ENCODE measurements at regions not wholly inside any gene's neighbourhood (a gene's known extent, or its start where the extent isn't known, plus 50 kb on each side); places are given as distances from the start of the nearest gene placed in this dataset.

DNA sequence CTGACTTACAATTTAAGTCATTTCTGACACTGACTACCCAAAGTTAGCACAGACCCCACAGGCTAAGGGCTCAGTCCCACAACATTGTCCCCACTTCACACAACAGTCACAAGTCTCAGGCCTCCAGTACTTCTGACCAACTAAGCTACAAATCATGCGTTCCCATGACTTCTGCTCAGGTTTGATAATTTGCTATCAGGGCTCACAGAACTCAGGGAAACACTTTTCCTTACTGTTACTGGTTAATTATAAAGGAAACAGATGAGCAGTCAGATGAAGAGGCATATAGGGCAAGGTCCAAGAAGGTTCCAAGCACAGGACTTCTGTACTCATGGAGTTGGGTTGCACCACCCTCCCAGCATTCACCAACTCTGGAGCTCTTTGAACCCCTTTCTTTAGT, 151.2 kb upstream of the TNR start:
- DNase-seq: no peak

DNA sequence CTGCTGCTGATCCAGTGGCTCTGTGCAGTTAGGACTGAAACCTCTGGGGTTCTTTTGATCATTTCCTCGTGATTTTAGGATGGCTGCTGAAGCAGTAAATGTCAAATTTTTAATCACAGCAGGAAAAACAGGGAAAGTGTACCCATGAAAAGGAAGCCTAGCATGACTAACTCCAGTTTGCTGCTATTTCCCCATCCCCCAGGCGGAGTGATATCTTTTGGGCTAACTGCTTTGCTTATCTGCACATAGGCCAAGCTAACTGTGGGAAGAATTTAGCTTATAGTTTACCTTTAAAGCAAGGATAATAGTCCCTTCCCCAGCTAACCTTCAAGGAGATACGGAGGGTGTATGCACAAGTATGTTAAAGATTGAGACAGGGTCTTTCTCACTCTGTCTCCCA, 149.8 kb upstream of the TNR start:
- DNase-seq: no peak

DNA sequence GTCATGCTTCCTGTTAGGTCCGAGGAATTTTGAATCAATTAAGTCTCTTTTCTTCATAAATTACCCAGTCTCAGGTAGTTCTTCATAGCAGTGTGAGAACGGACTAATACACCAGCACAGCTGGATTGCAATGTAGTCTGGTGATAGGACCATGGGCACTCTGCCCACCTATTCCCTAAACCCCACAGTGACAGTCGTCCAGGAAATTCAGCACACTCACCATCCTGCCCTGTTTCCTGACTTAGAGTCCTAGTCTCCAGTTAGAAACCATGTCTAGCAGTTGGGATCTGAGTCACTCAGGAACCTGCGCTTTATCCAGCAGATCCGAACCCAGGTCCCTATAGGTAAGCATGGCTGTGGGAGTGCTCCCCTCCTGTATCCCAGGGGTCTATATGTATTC, 149.3 kb upstream of the TNR start:
- no peak for DNase-seq

GRCh38 chr1:175891783-175892309, 148.5 kb upstream of the TNR start:
- no peak for DNase-seq

- DNase-seq: no peak
Measured at GRCh38 chr1:175890958-175891357, 147.6 kb upstream of the TNR start.

GRCh38 chr1:175889848-175890247, 146.5 kb upstream of the TNR start:
- no peak for DNase-seq

DNA sequence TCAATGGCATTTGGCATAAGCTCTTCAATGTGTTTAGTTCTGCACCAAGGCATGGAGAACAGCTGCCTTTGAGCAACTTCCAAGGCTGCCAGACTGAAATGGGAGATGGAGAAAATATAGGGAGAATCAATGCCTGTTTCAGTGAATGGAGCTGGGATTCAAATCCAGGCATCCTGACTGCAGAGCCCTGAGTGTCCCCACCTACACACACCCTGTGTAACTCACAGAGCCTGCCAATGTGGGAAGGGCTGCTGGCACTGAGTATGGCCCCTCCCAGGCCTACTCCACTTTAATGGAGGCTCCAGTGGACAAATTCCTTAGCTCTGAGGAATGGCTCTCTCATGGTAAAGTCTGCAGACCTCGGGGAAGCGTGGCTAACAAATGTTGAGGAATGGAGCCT, 145.6 kb upstream of the TNR start:
- no peak for DNase-seq

DNA sequence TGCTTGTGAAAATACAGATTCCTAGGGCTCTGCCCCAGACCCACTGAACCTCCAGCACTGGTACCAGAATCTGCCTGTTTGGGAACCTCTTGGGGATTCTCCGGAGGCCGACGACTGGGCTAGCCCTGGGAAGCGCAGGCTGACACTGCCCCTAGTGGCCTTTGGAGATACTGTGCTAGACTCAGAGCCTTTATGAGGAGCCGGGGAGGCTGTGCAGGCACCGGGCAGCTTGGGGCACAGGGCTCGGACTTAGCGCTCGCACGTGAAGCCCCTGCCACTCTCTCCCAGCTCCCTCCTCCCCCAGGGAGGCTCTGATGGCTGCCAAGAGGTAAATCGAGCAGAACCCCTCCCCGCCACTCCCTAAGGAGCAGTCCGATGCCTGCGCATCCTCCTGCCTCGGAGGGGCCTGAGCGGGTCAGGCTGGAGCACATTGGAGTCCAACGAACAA, 144.6 kb upstream of the TNR start:
- DNase-seq: peak; percentile 64

- no peak for DNase-seq
Measured at GRCh38 chr1:175887521-175887920, 144.1 kb upstream of the TNR start.

DNA sequence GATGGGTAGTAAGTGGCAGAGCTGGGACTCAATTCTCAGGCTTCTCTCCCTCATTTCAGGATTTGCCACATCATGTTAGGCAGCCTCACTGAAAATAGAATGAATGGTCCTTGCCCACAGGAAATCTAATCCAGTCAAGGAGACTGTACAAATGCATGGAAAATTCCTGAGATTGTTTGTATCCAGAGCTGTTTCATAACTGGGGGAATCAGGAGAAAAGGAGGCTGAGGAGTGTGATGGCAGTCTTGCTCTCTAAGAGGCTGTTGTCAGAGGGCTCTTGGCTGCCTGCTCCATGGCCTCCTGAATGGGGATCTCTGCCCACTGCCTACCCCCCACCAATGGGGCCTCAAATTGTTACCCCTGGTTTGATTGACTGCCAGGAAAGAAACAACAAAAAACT, 141.9 kb upstream of the TNR start:
- DNase-seq: no peak

GRCh38 chr1:175884369-175884768, 141.0 kb upstream of the TNR start:
- DNase-seq: no peak

GRCh38 chr1:175882192-175882591, 138.8 kb upstream of the TNR start:
- no peak for DNase-seq

GRCh38 chr1:175881246-175881976, 138.0 kb upstream of the TNR start:
- no peak for DNase-seq

GRCh38 chr1:175878775-175879174, 135.4 kb upstream of the TNR start:
- no peak for DNase-seq

DNA sequence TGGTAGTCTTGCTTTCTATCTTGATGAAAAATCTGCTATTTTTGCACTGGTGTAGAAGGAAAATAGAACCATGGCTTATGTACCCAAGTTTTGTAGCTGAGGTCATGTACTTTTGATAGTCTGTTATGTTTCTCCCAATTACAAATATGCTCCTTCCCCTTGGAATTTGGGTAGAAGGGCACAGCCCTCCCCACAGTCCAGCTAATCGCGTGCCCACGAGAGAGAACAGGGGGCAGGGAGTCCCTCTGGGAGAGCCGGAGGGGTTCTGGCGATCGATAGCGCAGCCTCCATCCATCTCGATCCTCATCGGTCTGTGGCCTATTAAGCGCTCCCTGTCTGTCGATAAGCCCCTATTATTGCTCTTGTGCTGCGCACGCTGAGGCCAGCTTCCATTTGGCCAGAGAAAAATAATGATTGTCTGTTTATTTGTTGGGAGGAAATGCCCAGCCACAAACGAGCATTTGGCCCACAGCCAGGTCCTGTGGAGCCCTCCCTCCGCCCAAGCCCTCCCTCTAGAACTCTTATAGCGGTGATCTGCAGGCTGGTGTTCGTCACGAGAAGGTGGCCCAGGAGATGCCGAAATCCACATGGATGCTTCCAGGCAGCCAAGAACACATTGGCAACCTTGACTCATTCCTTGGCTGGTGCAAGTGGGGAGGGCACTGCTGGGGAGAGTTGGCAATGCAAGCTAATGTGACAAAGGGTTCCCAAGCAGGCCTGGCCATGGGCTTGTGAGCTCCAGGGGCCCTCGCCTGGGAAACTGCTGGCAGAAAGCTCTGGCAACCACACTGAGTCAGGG, 134.7 kb upstream of the TNR start:
- DNase-seq: no peak

DNA sequence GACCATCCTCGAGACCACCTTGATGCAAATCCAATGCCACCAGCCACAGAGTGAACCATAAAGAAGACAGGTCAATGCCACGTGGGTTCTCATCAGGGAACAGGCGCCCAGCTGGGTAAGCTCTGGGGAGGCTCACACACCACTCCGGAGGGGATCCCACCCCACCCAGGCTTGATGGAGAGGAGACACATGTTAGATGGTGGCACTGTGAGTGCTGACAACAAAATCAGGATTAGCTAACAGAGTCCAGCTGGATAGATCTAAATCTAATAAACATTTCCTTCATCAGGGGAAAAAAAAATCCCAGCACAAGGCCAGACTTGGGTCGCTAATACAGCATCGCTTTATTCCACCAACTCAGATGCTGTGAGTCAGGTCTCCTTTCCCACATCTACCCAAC, 132.2 kb upstream of the TNR start:
- no peak for DNase-seq

DNA sequence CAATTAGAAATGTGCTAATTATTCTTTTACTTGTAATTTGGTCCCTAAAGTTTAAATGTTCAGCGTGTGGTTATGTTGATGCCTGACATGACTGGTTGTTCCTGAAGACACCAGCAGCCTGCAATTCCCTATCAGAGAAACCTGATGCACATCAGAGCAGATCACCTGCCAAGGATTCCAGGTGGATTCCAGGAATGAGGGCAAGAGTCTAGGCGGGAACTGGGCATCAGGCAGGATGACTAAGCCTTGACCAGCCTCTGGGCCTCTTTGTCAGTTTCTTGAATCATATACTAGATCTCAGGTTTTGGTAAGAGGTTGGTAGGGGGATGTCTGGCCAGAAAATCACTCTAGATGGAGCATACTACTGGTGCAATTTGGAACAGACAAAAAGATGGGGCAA, 130.7 kb upstream of the TNR start:
- no peak for DNase-seq

DNA sequence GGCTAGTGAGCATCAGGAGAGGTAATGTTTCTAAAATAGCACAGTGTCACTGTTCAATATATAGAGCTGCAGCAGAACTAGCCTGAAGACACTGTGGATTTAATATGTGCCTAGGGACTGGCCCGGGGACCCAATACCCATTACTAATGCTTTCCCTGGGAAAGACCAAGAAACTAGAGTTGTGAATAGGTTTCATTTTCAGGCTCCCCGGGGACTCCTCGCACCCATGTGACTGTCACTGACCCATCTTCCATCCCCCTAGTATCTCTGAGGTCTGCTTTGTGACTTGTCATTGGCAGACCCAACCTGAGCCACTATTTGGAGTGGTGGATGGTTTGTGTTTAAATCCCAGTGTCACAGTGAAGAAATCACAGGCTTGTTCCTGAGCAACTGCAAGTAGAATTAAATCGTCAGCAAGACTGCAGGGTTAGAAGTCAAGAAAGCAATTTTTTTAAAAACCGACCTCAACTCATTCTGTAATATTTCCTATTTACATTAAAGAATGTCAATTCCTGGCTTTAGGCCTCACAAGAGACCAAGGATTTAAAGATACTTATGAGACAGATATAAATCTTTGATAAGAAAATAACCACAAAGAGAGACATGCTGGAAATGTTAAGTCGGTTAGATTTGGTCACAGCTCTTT, 130.0 kb upstream of the TNR start:
- no peak for DNase-seq

DNA sequence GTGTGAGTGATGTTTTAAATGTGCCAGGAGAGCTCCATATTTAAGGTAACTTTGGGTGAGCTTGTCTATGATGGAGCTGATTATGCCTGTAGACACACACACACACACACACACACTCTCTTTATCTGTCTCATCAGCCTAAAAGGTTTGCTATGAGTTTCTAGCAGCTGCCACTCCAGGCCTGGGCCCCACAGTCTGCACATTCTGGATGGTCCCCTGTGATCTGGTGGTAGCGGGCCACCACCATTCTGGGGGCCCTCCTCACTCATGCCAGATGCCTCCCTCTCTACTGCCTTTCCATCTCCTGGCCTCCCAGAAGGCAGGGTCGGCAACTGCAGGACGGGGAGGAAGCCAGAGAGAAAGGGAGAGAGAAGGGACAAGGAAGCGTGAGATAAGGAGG, 129.2 kb upstream of the TNR start:
- no peak for DNase-seq

GRCh38 chr1:175871647-175872046, 128.3 kb upstream of the TNR start:
- no peak for DNase-seq

DNA sequence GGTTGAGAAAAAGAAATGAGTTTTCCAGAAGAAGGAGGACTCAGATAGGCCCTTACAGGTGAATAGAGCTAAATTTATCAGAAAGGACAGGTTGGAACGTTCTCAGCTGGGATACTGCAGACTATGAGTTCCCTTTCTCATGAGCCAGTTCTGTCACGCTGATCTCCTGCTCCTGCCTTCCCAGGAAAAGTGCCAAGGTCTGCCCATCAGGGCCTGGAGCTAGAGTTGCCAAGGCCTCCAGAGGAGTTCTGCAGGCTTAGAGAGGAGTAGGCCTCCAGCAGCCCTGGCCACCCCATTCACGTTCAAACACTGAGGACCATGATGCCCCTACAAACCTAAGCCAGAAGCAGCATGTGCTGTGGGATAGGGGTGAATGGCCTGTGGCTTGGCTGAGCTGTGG, 126.8 kb upstream of the TNR start:
- no peak for DNase-seq

DNA sequence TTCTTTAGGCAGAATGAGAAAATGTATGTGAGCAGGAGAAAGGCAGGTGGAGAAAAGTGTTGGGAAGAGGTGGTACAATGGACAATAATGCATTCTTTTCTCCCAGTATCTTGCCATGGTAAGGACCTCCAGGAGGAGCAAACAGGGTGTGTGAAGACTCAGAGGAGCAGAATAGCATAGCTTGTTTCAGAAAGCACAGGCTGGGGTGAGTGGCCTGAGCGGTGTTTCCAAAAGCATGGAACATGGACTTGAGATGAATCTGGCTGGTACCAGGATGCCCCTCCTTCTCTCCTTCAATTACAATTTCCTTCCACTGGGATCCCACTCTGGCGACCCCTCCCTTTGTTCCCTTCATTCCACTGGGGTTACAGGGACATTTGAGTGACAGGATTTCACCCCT, 123.4 kb upstream of the TNR start:
- no peak for DNase-seq

- no peak for DNase-seq
Measured at GRCh38 chr1:175865041-175865766, 121.8 kb upstream of the TNR start.

Measured in right kidney (tissue), 1 donor.